H1 (cell line): ENCODE measurements at regions not wholly inside any gene's neighbourhood (a gene's known extent, or its start where the extent isn't known, plus 50 kb on each side); places are given as distances from the start of the nearest gene placed in this dataset.

Experiments
- CHD2 ChIP-seq: IDR thresholded peaks from 2 replicates; pipeline ENCODE4 v1.6.1; 2012; ENCODE audit warnings: low read length, improper control_type of control experiment
- CTCF ChIP-seq, 3 experiments: IDR thresholded peaks; 1 replicate in 2 of 3; 2 replicates in 1 of 3; pipeline versions ENCODE4 v1.5.1 to v1.6.1; 2011; ENCODE audit warnings: low read length in 3 of 3, mild to moderate bottlenecking in 3 of 3, inconsistent platforms in 2 of 3, low read depth in 1 of 3, moderate library complexity in 1 of 3; ENCODE audit not compliant: insufficient read depth in 1 of 3; ENCODE audit errors: control extremely low read depth in 1 of 3
- EP300 ChIP-seq, 2 experiments: IDR thresholded peaks; 1 replicate in 1 of 2; 2 replicates in 1 of 2; pipeline ENCODE4 v1.6.1; 2011 to 2012; ENCODE audit warnings: low read depth in 2 of 2, low read length in 2 of 2, mild to moderate bottlenecking in 2 of 2, borderline replicate concordance in 1 of 2, inconsistent platforms in 1 of 2, moderate library complexity in 1 of 2
- EZH2 ChIP-seq: fragments of 200-600 bp; sonication (generic); IDR thresholded peaks from 2 replicates; pipeline ENCODE4 v1.7.1; 2012; ENCODE audit warnings: low read depth, mild to moderate bottlenecking, moderate library complexity, low read length, inconsistent platforms; ENCODE audit not compliant: severe bottlenecking
- GTF2F1 ChIP-seq: IDR thresholded peaks from 2 replicates; pipeline ENCODE4 v1.6.1; 2012; ENCODE audit warnings: low read depth, low read length, improper control_type of control experiment, borderline replicate concordance
- MAX ChIP-seq: IDR thresholded peaks from 2 replicates; pipeline ENCODE4 v1.6.1; 2012; ENCODE audit warnings: inconsistent platforms
- SUZ12 ChIP-seq: fragments of 200-600 bp; sonication (generic); IDR thresholded peaks from 2 replicates; pipeline ENCODE4 v1.6.1; 2012; ENCODE audit warnings: mild to moderate bottlenecking, inconsistent platforms, low read length, moderate library complexity, mixed read lengths
- TAF7 ChIP-seq: optimal IDR thresholded peaks from 2 replicates; pipeline ENCODE3; 2011; ENCODE audit warnings: low read depth, mild to moderate bottlenecking, inconsistent platforms, low read length, moderate library complexity, borderline replicate concordance

GRCh38 chr10:121232494-121232893, 365.8 kb downstream of the FGFR2 start:
- TF ChIP-seq MAX (peak; percentile 44; the same call in 1 of the 2 replicates), TAF7 (no peak), CTCF (IDR thresholded peaks at IDR 0.05; ENCODE audit: control extremely low read depth in 1 of 3, insufficient read depth in 1 of 3, low read depth in 1 of 3, low read length in 3 of 3) (no peak), EP300 (IDR thresholded peaks at IDR 0.05; ENCODE audit: borderline replicate concordance in 1 of 2, low read depth in 2 of 2, low read length in 2 of 2) (no peak), EZH2 (no peak), GTF2F1 (no peak), SUZ12 (no peak), CHD2 (no peak)
